Activated naive CD4-positive, alpha-beta T cell treated with anti-CD3 and anti-CD28 coated beads, Interleukin-2, amount 50 U/mL, for 72 hours (primary cell): ENCODE measurements at regions not wholly inside any gene's neighbourhood (a gene's known extent, or its start where the extent isn't known, plus 50 kb on each side); places are given as distances from the start of the nearest gene placed in this dataset.

Experiments used
- ATAC-seq, 2 donors: fragments of 150-1000 bp; cut with Tn5 transposase; 2 replicates each; pipeline ENCODE4 v1.10.0; 2021; ENCODE audit warnings: mild to moderate bottlenecking in 2 of 2, moderate library complexity in 2 of 2
- DNase-seq, 2 donors: peaks; one replicate each; pipeline ENCODE4 v3.0.0; 2021 to 2022; ENCODE audit warnings: low spot score in 2 of 2
- H3K27ac Mint-ChIP-seq, 2 donors: one replicate each; pipeline ENCODE4 v1.8.0; 2022; ENCODE audit warnings: mild to moderate bottlenecking in 2 of 2, mixed read lengths in 2 of 2
- H3K36me3 Mint-ChIP-seq, 2 donors: one replicate each; pipeline ENCODE4 v1.8.0; 2022; ENCODE audit warnings: mixed read lengths in 2 of 2
- H3K9me3 Mint-ChIP-seq, 2 donors: one replicate each; pipeline ENCODE4 v1.8.0; 2022; ENCODE audit warnings: mixed read lengths in 2 of 2

DNA sequence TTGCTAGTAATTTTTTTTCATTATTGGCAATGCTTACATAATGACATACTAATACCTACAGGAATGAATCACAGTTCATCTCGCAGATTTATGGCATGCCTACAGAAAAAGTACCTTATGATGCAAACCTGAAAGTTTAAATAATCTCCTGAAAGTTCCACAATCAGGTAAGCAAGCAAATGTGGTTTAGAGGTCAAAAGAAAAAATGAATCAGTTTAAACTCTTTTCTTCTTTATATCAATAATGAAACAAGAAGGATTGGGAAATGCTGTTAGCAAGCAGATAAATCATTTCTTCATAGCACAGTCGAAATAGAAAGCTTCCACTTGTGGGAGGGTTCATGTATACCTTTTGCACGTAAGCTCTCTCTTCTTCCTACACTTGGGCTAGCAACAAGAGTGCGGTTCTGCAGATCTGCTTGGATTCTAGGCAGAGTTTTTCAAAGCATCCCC lies 53.7 kb upstream of the MTPN start:
- ATAC-seq (peak; percentile 90 to 92), DNase-seq (peak in 1 of 2 donors; percentile 31)
- Mint-ChIP-seq H3K36me3 (peaks cover 10 to 19% of the 10 kb centered on the region in 2 donors), H3K9me3 (peaks cover 0 to 17% of the 10 kb centered on the region in 2 donors), H3K27ac (peak overlapping the region; percentile 10 to 84)

DNA sequence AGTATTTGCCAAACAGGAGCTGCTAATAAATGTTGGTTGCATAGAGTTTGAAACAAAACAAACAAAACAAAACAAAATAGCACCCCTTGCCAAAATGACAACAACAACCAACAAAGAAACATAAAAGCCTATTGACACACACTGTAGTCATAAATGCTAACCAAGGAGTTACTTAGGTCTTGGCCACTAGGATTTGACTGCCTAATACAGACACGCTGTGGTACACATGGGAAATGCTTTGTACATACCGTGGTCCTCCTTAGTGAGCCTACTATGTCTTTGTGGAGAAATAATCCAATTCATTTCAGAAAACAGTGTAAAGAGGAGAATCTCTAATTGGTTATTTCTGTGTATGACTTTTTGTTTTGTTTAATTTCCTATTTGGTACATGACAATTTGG lies 53.2 kb upstream of the MTPN start:
- ATAC-seq = peak in 1 of 2 donors; percentile 36

DNA sequence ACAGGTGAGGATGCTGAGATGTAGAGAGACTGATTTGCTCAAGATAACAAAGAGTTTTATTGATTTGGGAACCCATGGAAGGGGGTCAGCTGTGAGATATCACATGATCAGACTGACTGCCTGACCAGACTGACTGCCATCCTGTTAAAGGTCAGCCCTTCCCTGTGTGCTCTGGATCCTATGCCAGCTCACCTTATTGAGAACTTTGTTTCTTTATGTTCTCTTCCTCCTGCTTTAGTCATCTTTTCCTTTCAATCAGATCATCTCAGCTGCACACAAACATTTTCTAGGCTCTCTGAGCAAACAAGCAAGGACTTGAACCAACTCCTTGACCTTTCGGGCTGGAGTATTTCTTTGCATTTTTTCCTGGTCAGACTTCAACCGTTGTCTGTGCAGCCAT lies 50.0 kb upstream of the MTPN start:
- no peak for ATAC-seq
- Mint-ChIP-seq H3K36me3 (peaks cover 10 to 19% of the 10 kb centered on the region in 2 donors), H3K9me3 (peaks cover 0 to 12% of the 10 kb centered on the region in 2 donors), H3K27ac (no peak overlapping the region)
- DNase-seq = no peak

More for the DNA sequence above, 53.2 kb upstream of the MTPN start:
- no peak for DNase-seq
- H3K27ac Mint-ChIP-seq = no peak overlapping the region
- peaks cover 10 to 19% of the 10 kb centered on the region in 2 donors for H3K36me3 Mint-ChIP-seq
- peaks cover 0 to 16% of the 10 kb centered on the region in 2 donors for H3K9me3 Mint-ChIP-seq
